ENCODE measurements at regions not wholly inside any gene's neighbourhood (a gene's known extent, or its start where the extent isn't known, plus 50 kb on each side); places are given as distances from the start of the nearest gene placed in this dataset.

DNA sequence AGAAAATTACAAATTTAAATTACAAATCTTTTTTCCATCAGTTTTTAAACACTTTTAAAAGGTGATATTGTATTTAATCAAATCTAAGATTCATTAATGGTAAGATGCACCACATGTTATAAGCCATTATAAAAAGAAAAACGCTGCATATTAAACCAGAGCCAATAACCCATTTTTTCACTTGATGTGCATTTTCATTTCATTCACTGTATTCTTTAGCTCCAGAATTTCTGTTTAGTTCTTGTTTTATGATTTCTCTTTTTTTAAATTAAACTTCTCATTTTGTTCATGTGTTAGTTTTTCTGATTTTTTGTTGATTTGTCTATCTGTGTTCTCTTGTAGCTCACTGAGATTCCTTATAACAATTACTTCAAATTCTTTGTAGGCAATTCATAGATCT lies 62.4 kb upstream of the MBOAT2 start:
- Histone ChIP-seq H3K9me3 (ENCODE audit: insufficient read depth, low read depth, low read length) (peaks cover 10% of the 10 kb centered on the region; the same call in 1 of the 2 replicates), H3K36me3 (ENCODE audit: insufficient read depth, low read length) (no peaks in the 10 kb centered on the region), H3K4me3 (ENCODE audit: low read length, poor library complexity, severe bottlenecking) (no peak overlapping the region), H3K79me2 (ENCODE audit: insufficient read depth, low read length) (no peaks in the 10 kb centered on the region), H3K4me1 (ENCODE audit: insufficient read depth, low read length, poor library complexity, severe bottlenecking) (no peaks in the 10 kb centered on the region), H3K9ac (ENCODE audit: low read depth, low read length, poor library complexity, severe bottlenecking) (no peak overlapping the region), H2AFZ (ENCODE audit: low read length) (no peak overlapping the region), H3K9me2 (replicated peaks; ENCODE audit: low read depth, low read length) (no peaks in the 10 kb centered on the region), H3F3A (ENCODE audit: low read depth) (no peaks in the 10 kb centered on the region), H3K27me3 (ENCODE audit: insufficient read depth, low read length, poor library complexity, severe bottlenecking) (no peaks in the 10 kb centered on the region), H4K20me1 (ENCODE audit: insufficient read depth, low read length, poor library complexity, severe bottlenecking) (no peaks in the 10 kb centered on the region), H3K4me2 (ENCODE audit: low read depth, low read length, poor library complexity, severe bottlenecking) (no peak overlapping the region)
- no peak for TF ChIP-seq EZH2phosphoT487 (IDR thresholded peaks at IDR 0.05; ENCODE audit: borderline replicate concordance)
- TF ChIP-seq, protein P1, sequence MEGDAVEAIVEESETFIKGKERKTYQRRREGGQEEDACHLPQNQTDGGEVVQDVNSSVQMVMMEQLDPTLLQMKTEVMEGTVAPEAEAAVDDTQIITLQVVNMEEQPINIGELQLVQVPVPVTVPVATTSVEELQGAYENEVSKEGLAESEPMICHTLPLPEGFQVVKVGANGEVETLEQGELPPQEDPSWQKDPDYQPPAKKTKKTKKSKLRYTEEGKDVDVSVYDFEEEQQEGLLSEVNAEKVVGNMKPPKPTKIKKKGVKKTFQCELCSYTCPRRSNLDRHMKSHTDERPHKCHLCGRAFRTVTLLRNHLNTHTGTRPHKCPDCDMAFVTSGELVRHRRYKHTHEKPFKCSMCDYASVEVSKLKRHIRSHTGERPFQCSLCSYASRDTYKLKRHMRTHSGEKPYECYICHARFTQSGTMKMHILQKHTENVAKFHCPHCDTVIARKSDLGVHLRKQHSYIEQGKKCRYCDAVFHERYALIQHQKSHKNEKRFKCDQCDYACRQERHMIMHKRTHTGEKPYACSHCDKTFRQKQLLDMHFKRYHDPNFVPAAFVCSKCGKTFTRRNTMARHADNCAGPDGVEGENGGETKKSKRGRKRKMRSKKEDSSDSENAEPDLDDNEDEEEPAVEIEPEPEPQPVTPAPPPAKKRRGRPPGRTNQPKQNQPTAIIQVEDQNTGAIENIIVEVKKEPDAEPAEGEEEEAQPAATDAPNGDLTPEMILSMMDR (conservative IDR thresholded peaks at IDR 0.05; ENCODE audit: low read length), result no peak

DNA sequence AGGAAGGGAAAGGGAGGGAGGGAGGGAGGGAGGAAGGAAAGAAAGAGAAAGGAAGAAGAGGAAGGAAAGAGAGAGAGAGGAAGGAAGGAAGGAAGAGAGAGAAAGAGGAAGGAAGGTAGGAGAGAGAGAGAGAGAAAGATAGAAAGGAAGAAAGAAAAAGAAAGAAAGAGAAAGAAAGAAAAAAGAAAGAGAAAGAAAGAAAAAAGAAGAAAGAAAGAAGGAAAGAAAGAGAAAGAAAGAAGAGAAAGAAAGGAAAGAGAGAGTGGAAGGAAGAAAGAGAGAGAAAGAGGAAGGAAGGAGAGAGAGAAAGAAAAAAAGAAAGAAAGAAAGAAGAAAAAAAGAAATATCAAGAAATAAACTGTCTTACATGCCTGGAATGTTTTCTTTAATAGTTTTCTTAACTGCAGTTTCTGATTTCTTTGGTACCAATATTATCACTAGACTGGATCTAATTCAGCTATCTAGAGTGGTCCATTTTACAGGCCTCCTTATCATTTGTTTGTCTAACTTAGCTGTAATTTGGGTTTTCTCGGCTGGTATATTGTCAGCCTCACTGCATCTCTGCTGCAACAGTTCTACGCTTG lies 59.6 kb upstream of the MBOAT2 start:
- no peak for TF ChIP-seq EZH2phosphoT487 (IDR thresholded peaks at IDR 0.05; ENCODE audit: borderline replicate concordance)
- TF ChIP-seq, protein P1 (conservative IDR thresholded peaks at IDR 0.05; ENCODE audit: low read length), result no peak
- Histone ChIP-seq H3K4me2 (ENCODE audit: low read depth, low read length, poor library complexity, severe bottlenecking) (no peak overlapping the region), H3K9me2 (replicated peaks; ENCODE audit: low read depth, low read length) (no peaks in the 10 kb centered on the region), H3K27me3 (ENCODE audit: insufficient read depth, low read length, poor library complexity, severe bottlenecking) (no peaks in the 10 kb centered on the region), H3K4me1 (ENCODE audit: insufficient read depth, low read length, poor library complexity, severe bottlenecking) (no peaks in the 10 kb centered on the region), H3K79me2 (ENCODE audit: insufficient read depth, low read length) (no peaks in the 10 kb centered on the region), H3K4me3 (ENCODE audit: low read length, poor library complexity, severe bottlenecking) (no peak overlapping the region), H2AFZ (ENCODE audit: low read length) (no peak overlapping the region), H3K36me3 (ENCODE audit: insufficient read depth, low read length) (no peaks in the 10 kb centered on the region), H3F3A (ENCODE audit: low read depth) (no peaks in the 10 kb centered on the region), H3K9me3 (ENCODE audit: insufficient read depth, low read depth, low read length) (peaks cover 10% of the 10 kb centered on the region; the same call in 1 of the 2 replicates), H4K20me1 (ENCODE audit: insufficient read depth, low read length, poor library complexity, severe bottlenecking) (no peaks in the 10 kb centered on the region), H3K9ac (ENCODE audit: low read depth, low read length, poor library complexity, severe bottlenecking) (no peak overlapping the region)

DNA sequence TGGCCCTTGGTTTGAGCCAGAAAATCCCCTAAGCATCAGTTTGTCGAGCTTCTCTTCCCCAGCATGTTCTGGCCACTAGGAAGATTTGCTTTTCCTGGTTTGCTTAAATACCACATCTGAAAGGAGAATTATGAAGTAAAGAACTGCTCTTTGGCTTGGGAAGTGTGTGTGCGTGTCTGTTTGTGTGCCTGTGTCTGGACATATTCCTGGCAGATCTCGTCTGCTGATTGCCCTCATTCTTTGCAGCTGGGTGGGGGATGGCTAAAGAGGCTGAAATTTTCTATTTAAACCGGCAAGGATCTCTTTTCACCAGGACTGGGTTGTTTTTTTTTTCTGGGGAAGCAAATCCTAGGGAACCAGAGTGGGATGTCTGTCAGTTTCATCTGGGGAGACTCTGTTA lies 57.3 kb upstream of the MBOAT2 start:
- Histone ChIP-seq H3K4me2 (ENCODE audit: low read depth, low read length, poor library complexity, severe bottlenecking) (no peak overlapping the region), H3K79me2 (ENCODE audit: insufficient read depth, low read length) (no peaks in the 10 kb centered on the region), H3F3A (ENCODE audit: low read depth) (no peaks in the 10 kb centered on the region), H3K4me3 (ENCODE audit: low read length, poor library complexity, severe bottlenecking) (no peak overlapping the region), H3K4me1 (ENCODE audit: insufficient read depth, low read length, poor library complexity, severe bottlenecking) (no peaks in the 10 kb centered on the region), H3K9me2 (replicated peaks; ENCODE audit: low read depth, low read length) (no peaks in the 10 kb centered on the region), H3K27me3 (ENCODE audit: insufficient read depth, low read length, poor library complexity, severe bottlenecking) (no peaks in the 10 kb centered on the region), H2AFZ (ENCODE audit: low read length) (no peak overlapping the region), H3K36me3 (ENCODE audit: insufficient read depth, low read length) (no peaks in the 10 kb centered on the region), H3K9ac (ENCODE audit: low read depth, low read length, poor library complexity, severe bottlenecking) (no peak overlapping the region), H3K9me3 (ENCODE audit: insufficient read depth, low read depth, low read length) (peaks cover 2% of the 10 kb centered on the region; the same call in 1 of the 2 replicates), H4K20me1 (ENCODE audit: insufficient read depth, low read length, poor library complexity, severe bottlenecking) (no peaks in the 10 kb centered on the region)
- no peak for TF ChIP-seq EZH2phosphoT487 (IDR thresholded peaks at IDR 0.05; ENCODE audit: borderline replicate concordance)
- TF ChIP-seq, protein P1 (conservative IDR thresholded peaks at IDR 0.05; ENCODE audit: low read length), result no peak
